HG03575 (cell line): ENCODE measurements at regions not wholly inside any gene's neighbourhood (a gene's known extent, or its start where the extent isn't known, plus 50 kb on each side); places are given as distances from the start of the nearest gene placed in this dataset.
A peak's percentile ranks its signal among the peaks of the same experiment; 100 is the strongest.
"Not testable (repeated sequence)": the region's sequence is repeated elsewhere in the genome, so short reads cannot be mapped to it uniquely, and the experiment has no call there.

Experiments used
- ATAC-seq: cut with Tn5 transposase; IDR thresholded peaks from one replicate; pipeline ENCODE4 v1.9.1; 2021; ENCODE audit not compliant: unreplicated experiment, insufficient number of reproducible peaks, low FRiP score; ENCODE audit errors: extremely low read depth

DNA sequence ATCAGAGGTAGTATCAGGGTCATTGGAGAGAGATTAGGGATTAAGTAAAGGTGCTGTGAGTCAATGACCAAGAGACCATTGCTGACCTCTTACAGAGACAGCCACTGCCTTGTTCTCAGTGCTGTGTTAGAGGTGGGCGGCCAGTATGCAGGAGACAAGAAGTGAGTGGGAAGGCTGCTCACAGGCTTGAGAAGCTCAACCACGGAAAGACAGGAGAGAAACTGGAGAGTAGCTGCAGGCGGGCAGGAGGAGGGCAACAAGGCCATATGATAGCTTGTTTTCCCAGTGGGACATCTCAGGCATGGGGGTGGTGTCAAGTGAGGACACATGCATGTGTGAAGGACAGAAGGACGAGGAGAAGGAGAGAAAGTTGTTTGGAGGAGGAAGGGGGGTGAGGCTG lies 237.3 kb downstream of the PDCD6IP start:
- ATAC-seq, result no peak

DNA sequence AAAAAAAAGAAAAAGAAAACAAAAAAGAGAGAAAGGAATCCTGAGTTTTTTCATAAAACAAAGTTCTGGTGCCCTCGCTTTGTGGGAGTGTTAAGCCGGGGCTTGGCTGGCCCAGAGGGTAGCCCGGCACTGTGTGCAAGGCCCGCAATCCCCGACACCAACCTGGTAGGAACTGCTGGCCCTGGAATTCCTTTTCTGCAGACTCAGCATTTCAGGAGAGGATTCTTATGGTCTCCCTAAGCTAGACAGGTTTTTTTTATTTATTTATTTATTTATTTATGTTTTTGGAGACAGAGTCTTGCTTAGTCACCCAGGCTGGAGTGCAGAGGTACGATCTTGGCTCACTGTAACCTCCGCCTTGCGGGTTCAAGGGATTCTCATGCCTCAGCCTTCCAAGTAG lies 238.8 kb downstream of the PDCD6IP start:
- ATAC-seq, result no peak

DNA sequence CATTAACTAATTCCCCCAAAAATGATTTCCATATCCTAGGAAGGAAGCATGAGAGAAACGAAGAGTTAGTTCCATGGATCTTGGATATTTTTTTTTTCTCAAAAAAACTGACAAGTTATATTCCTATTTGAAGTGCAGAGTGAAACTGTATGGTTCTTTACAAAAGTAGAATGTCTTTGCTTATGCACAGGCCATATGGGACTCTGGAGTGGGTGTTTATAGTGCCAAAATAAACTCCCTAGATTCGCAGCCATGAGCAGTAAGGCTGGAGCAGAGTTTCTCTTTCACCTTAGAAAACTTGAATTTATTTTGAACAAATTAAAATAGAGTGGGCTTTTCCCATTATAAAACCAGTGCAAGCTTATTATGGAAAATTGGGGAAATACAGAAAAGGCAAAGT lies 239.7 kb downstream of the PDCD6IP start:
- no peak for ATAC-seq

DNA sequence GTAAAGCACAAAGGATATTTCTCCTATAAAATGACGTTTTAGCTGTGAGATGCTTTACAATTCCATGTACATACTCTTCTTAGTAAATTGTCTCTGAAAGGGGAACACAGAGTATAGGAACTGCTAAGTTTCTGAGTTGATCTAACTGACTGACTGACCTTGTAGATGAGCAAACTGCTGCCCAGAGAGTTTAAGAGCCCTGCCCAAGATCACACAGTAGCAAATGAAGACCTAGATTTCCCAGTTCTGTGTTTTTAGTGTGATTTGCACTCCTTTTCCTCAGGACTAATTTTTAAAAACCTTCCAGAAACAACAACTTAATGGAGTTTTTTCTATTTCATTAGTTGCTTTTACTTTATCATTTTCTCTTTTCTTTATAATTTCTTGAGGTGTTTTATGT lies 247.7 kb downstream of the PDCD6IP start:
- ATAC-seq, result no peak

DNA sequence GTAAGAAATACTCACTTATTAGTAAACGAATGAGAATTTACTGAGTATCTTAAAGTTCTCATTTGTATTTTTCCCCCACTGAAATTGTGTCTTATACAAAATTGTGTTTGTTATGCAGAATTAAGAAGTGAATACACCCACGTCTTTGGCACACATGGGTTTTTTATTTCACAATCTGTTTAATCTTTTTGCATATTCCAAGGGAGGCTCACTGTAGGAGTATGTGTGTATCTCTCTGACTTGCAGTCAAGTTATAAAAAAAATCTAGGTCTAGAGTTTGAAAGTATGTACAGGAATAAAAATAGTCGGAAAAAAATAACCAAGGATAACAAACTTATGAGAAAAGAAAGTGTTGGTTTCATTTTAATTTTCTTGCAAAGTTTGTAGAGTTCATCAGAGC lies 255.2 kb downstream of the PDCD6IP start:
- ATAC-seq, result no peak

DNA sequence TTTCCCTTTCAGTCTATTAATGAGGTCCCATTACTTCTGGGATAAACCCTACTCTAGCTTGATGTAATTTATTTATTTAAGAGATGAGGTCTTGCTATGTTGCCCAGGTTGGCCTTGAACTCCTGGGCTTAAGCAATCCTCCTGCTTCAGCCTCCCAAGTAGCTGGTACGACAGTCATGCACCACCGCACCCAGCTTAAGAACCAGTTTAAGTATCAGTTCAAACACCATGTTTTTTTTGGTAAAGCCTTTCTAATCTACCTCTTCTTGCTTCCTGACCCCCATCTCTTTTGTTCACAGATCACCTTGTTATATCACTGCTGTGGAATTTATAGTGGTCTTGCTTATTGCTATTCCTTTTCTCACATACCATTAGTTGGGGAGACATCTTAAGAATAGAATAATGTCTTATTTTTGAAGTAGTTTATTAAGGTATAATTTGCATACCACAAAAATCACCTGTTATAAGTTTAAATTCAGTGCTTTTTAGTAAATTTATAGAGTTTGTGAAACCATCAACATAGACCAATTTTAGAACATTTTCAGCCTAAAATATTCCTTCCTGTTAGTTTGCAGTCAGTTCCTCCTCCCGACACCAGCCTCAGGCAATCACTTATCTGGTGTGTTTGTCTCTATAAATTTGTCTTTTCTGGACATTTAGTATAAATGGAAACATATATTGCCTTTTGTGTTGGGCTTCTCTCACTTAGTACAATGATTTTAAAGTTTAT lies 257.9 kb downstream of the PDCD6IP start:
- peak; percentile 3 for ATAC-seq

DNA sequence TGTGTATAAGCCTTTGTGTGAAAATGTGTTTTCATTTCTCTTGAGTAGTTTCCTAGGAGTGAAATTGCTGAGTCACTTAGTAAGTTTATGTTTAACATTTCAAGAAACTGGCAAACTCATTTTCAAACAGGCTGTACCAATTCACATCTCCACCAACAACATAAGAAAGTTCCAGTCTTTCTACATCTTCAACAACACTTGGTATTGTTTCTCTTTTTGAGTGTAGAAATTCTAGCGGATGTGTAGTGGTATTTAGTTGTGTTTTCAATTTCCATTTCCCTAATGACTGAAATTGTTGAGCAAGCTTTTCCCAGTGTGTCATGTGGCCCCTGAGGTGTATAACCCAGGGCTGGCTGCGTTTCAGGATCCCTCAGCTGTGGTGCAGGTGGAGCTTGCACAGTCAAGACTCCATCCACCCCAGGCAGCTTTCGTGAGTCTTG lies 258.5 kb downstream of the PDCD6IP start:
- peak; percentile 89 for ATAC-seq

DNA sequence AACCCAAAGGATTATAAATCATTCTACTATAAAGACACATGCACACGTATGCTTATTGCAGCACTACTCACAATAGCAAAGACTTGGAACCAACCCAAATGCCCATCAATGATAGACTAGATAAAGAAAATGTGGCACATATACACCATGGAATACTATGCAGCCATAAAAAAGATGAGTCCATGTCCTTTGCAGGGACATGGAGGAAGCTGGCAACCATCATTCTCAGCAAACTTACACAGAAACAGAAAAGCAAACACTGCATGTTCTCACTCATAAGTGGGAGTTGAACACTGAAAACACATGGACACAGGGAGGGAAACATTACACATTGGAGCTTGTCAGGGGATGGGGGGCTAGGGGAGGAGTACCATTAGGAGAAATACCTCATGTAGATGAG lies 262.6 kb downstream of the PDCD6IP start:
- ATAC-seq, result not testable (repeated sequence)

DNA sequence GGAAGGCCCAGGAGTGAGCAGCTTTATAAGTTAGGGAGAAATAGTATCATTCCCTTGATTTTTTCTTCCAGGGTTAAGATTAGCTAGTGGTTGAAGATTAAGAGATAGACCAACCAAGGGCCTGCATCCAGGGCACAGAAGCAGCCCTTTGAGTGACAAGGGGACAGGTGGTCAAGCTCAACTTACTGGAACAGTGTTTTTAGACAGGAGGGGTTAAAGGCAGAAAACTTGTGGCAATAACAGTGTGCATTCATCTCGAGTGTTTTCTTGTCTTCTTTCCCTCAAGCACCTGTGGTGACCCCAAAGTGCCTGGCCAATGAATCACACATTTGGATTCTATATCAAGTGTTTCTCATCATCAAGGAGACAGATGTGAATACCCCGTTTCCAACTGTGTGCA lies 267.5 kb downstream of the PDCD6IP start:
- no peak for ATAC-seq

DNA sequence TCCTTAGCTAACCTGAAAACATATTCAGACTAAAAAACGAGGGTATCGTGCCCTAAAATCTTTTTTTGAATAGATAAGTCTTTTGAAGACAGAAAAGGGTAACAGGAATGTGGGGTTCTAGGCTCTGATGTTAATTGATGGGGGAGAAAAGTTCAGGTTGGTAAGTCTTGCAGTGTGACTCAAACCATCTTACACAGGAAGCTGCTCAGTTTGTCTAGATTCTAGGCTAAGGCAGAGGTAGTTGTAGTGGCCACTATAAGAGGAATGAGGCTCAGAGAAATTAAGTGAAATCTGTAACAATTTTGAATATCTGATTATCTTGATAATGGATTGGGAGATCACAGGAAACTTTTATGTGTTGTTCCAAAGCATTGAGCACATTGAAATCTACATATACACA lies 267.9 kb downstream of the PDCD6IP start:
- no peak for ATAC-seq

DNA sequence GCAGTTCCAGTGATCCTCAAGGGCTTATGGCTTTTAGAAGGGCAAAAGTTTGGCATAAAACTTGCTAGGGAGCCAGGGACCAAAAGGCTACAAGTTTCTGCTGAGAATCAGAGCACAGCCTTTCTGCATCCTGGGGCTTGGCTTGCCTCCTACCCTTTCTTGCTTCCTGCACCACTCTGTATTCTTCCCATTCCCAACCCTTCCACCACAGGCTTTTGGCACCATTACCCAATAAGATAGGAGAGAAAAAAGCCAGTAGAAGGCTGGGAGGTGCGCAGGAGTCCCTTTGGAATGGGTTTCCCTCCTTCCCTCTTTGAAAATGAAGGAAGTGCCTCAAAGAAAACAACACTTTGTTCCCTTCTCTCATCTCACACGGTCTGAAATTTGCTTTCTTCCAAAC lies 268.6 kb downstream of the PDCD6IP start:
- no peak for ATAC-seq

DNA sequence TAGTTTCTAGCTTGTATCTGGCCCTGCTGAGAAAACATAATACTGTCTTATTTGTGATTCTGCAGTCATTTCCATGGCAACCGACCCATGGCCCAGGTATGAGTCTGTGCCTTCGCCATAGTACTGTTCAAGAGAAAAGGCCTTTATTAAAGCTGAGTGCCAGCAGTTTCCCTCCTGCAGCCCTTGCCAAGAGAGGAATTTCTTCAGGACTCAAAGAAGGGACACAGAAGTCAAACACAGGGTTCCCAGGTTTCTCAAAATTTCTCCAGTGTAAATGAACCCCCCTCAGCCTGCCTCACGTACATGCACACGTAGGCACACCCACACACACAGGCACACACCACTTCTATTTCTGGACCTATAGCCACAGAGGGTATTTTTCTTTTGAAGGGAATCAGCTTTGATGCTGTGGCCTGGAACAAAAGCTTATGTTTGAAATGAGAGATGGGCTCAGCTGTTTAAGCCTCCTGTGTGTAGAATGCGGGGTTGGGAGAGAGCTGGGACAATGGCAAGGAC lies 269.2 kb downstream of the PDCD6IP start:
- ATAC-seq, result no peak

DNA sequence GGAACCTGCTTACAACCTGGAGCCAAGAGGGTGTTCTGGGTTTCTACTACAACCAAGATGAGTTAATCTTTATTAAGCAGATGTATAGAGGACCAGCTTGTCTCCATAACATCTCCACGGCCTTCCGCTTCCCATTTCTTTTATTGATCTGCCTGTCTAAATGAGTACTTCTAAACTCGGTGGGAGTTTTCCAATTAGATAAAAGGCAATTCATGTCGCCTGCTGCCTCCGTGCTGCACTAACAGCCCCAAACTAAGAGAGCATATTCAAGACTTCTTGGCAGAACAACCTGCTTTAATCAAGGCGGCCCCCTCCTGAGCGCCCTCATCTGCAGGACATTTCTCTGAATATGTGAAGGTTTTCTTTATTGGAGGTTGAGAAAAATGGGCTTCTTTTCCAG lies 270.1 kb downstream of the PDCD6IP start:
- ATAC-seq, result no peak

DNA sequence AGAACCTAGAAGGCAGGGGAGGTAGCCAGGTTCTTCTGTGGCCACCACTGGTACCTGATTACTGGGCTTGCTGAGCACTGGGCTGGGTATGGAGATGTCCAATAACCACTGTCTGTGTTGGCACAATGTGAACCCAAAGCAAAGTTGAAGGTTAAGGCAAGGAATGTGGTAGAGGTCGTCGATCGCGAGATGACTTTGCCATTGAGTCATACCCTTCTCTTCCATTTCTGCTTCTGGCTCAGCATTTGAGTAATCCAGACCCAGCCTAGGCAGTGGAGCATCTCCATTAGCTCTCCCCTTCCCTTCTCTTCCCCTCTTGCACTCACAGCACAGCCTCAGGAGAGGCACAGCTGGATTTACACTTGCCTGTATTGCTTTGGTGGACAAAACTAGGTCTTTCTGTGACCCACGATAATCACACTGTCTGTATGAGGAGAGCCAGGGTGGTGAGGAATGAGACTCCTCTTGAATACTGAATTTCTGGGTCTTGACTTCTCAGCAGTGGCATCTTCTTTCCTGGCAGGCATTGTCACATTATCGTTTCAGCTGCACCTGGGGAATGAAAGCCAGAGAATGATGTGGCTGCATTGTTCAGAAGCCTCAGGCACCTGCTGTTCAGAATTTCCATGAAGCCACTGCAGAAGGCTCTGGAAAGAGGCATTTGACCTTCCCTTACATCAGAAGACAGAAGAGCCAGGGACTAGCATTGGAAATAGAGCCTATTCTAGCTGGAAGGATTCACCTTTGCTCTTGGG lies 272.6 kb downstream of the PDCD6IP start:
- no peak for ATAC-seq

DNA sequence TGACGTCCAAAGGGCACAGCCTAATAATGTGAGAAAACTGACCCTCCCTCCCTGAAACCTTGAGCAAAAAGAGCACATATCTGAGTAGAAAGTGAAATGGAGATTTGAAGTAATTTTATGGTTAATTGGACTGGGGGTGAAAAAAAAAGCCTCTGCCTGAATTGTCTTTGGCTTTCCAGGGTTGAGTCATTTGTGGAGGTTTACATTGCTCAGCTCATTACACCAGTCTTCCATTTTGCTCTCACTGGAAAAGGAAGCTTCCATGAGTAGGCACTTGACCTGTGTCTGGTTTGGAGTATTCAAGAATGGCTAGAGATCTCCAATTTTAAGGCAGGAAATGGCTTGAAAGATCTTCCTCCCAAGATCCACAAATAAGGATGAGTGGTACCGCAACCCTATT lies 273.9 kb downstream of the PDCD6IP start:
- ATAC-seq, result no peak

DNA sequence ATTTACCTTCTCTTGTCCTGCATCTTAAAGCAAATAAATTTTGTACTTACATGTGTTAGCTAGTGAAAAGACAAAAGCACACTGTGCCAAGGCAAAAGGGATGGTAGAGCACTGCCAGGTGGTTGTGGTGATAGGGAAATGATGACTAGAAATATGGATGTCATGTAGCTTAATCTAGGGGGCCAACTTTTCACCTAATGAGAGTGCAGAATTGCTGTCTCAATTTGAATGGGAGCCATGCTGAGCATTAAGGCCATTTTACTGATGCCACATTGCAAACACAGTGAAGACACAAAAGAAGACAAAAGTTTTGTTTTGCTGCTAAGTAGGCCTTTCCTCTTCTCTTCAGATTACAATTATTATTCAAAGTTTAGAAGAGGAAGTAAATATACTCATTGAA lies 274.7 kb downstream of the PDCD6IP start:
- no peak for ATAC-seq

DNA sequence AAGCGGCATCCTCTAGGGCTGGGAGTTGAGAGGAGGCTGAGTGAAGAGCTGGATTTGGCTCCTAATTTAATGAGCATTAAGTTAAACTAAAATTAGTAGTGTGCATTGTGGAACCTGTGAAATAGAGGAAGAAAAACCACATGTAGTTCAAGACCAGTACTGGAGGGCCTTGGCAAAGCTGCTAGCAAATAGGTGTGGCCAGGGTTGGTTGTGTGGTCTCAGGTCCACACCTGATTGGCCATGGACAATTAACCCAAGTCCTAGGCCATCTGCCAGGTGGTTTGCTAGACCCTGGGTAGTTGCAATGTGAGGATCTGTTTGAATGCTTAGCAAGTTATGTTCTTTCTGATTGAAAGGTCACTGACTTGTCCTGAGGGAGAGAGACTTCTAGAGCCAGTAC lies 275.5 kb downstream of the PDCD6IP start:
- ATAC-seq, result no peak

DNA sequence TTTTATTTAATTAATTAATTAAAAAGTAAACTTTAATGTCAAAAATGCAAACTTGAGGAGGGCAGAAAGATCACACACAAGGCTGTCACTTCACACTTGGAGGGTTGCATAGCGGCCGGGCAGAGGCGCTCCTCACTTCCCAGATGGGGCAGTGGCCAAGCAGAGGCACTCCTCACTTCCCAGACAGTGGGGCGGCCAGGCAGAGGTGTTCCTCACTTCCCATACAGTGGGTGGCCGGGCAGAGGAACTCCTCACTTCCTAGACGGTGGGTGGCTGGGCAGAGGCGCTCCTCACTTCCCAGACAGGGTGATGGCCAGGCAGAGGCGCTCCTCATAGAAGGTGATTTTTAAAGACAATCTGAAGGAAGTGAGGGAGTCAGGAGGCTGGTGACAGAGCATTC lies 277.5 kb downstream of the PDCD6IP start:
- no peak for ATAC-seq

DNA sequence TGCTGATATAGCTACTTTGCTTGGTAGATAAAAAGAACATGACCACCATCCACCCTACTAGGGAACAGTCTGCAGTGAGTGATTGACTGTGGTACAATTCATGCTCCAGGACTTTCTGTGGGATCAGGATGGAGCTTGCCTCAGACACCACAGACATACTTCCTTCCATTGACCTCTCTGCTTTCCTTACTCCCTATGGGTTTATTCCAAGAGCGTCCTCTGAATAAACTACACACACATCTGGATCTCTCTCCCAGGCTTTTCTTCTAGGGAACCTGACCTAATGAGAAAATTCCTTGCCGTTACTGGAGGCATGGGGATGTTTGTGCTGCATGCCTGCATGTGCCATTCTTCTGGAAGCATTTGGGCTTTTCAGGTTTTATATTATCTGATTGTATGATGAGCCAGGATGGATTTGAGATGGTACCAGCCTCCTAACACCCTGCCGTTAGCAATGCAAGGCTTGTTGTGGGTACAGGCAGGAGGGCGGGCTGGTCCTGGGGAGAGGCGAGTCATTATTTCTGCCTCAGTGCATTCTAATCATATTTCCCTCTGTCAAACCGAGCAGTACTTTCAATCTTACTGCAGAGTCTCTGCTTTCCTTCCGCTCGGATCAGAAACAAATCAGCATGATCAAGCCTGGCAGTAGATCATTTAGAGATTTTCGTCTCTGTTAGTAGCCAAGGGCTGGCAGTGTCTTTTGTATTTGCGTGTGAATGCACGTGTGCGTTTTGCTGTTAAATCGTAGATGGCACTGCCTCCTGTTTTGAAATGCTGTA lies 279.2 kb downstream of the PDCD6IP start:
- peak; percentile 89 for ATAC-seq

DNA sequence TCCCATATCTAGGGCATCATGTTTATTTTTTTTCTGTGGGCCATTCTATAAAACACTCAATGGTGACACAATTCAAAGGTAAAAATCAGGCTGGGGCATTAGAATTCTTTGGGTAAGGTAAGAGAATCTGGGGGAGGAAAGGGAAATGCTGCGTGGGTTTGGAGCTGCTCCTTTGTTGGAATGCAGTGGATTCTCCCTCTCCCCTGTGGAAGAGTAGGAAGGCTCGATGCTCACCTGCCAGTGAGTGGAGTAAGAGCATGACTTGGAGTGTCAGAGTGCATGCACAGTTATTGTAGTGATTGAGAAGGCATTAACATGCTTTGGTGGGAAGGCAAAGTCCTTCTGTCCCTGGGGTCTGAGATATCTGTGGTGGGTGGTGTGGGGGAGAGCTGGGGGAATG lies 280.0 kb downstream of the PDCD6IP start:
- ATAC-seq, result no peak
